ENCODE measurements at regions not wholly inside any gene's neighbourhood (a gene's known extent, or its start where the extent isn't known, plus 50 kb on each side); places are given as distances from the start of the nearest gene placed in this dataset.

- TF ChIP-seq CTCF (IDR thresholded peaks at IDR 0.05) (no peak), EZH2 (IDR thresholded peaks at IDR 0.05) (no peak)
Measured at GRCh38 chr17:73958453-73958852, 245.0 kb upstream of the RPL38 start.

All from neural progenitor cell (in vitro differentiated cells).